ENCODE measurements at regions not wholly inside any gene's neighbourhood (a gene's known extent, or its start where the extent isn't known, plus 50 kb on each side); places are given as distances from the start of the nearest gene placed in this dataset.
A peak's percentile ranks its signal among the peaks of the same experiment; 100 is the strongest.

GRCh38 chr10:60459701-60460457 is 70.2 kb upstream of the ANK3 start:
- POLR2A ChIA-PET = no interaction called here
- peaks cover 0 to 7% (median 2%) of the 10 kb centered on the region in 4 experiments for H3K4me1 ChIP-seq (ENCODE audit: control extremely low read depth in 1 of 4, control insufficient read depth in 4 of 4, insufficient read depth in 4 of 4, low read length in 3 of 4)
- peak in 2 of 3 donors; percentile 50 to 61 for DNase-seq
- CTCF ChIA-PET = interaction anchor here (0.9 kb wide), 1 partner anchor 19 kb away, joined by 4 read pairs; no protein-coding TSS in a partner anchor
- H3K27me3 ChIP-seq (replicated peaks in 2 of 5; ENCODE audit: control insufficient read depth in 4 of 5, insufficient read depth in 5 of 5, low read length in 4 of 5) = no peaks in the 10 kb centered on the region
- no peak overlapping the region for H3K4me3 ChIP-seq (ENCODE audit: control insufficient read depth in 1 of 7, extremely low read depth in 1 of 7, insufficient read depth in 4 of 7, low read depth in 2 of 7, low read length in 6 of 7)
- 36% methylated on average over 3 of the region's 4 CpGs for WGBS (ENCODE audit: insufficient coverage)
- H3K36me3 ChIP-seq (ENCODE audit: control insufficient read depth in 4 of 4, insufficient read depth in 4 of 4, low read length in 3 of 4) = no peaks in the 10 kb centered on the region
- H3K27ac ChIP-seq (ENCODE audit: insufficient read depth in 1 of 2, low read depth in 1 of 2, low read length in 2 of 2, poor library complexity in 1 of 2, severe bottlenecking in 2 of 2) = no peak overlapping the region
- H3K9me3 ChIP-seq (ENCODE audit: control extremely low read depth in 1 of 5, control insufficient read depth in 4 of 5, insufficient read depth in 2 of 5, low read depth in 1 of 5, low read length in 4 of 5) = no peaks in the 10 kb centered on the region

GRCh38 chr10:60456053-60456452 is 66.4 kb upstream of the ANK3 start:
- CTCF ChIA-PET = no interaction called here
- no peaks in the 10 kb centered on the region for H3K9me3 ChIP-seq (ENCODE audit: control extremely low read depth in 1 of 5, control insufficient read depth in 4 of 5, insufficient read depth in 2 of 5, low read depth in 1 of 5, low read length in 4 of 5)
- POLR2A ChIA-PET = no interaction called here
- peaks cover 0 to 7% (median 0%) of the 10 kb centered on the region in 4 experiments for H3K4me1 ChIP-seq (ENCODE audit: control extremely low read depth in 1 of 4, control insufficient read depth in 4 of 4, insufficient read depth in 4 of 4, low read length in 3 of 4)
- no peaks in the 10 kb centered on the region for H3K27me3 ChIP-seq (replicated peaks in 2 of 5; ENCODE audit: control insufficient read depth in 4 of 5, insufficient read depth in 5 of 5, low read length in 4 of 5)
- H3K4me3 ChIP-seq (ENCODE audit: control insufficient read depth in 1 of 7, extremely low read depth in 1 of 7, insufficient read depth in 4 of 7, low read depth in 2 of 7, low read length in 6 of 7) = no peak overlapping the region
- H3K36me3 ChIP-seq (ENCODE audit: control insufficient read depth in 4 of 4, insufficient read depth in 4 of 4, low read length in 3 of 4) = no peaks in the 10 kb centered on the region
- 97% methylated on average over 4 of the region's 4 CpGs for WGBS (ENCODE audit: insufficient coverage)
- no peak for DNase-seq
- no peak overlapping the region for H3K27ac ChIP-seq (ENCODE audit: insufficient read depth in 1 of 2, low read depth in 1 of 2, low read length in 2 of 2, poor library complexity in 1 of 2, severe bottlenecking in 2 of 2)

GRCh38 chr10:60454336-60454735 is 64.7 kb upstream of the ANK3 start:
- no peak overlapping the region for H3K4me3 ChIP-seq (ENCODE audit: control insufficient read depth in 1 of 7, extremely low read depth in 1 of 7, insufficient read depth in 4 of 7, low read depth in 2 of 7, low read length in 6 of 7)
- CTCF ChIA-PET = no interaction called here
- no peaks in the 10 kb centered on the region for H3K27me3 ChIP-seq (replicated peaks in 2 of 5; ENCODE audit: control insufficient read depth in 4 of 5, insufficient read depth in 5 of 5, low read length in 4 of 5)
- no peak for DNase-seq
- POLR2A ChIA-PET = no interaction called here
- H3K36me3 ChIP-seq (ENCODE audit: control insufficient read depth in 4 of 4, insufficient read depth in 4 of 4, low read length in 3 of 4) = no peaks in the 10 kb centered on the region
- no peak overlapping the region for H3K27ac ChIP-seq (ENCODE audit: insufficient read depth in 1 of 2, low read depth in 1 of 2, low read length in 2 of 2, poor library complexity in 1 of 2, severe bottlenecking in 2 of 2)
- H3K4me1 ChIP-seq (ENCODE audit: control extremely low read depth in 1 of 4, control insufficient read depth in 4 of 4, insufficient read depth in 4 of 4, low read length in 3 of 4) = no peaks in the 10 kb centered on the region
- no peaks in the 10 kb centered on the region for H3K9me3 ChIP-seq (ENCODE audit: control extremely low read depth in 1 of 5, control insufficient read depth in 4 of 5, insufficient read depth in 2 of 5, low read depth in 1 of 5, low read length in 4 of 5)
- 44% methylated on average over 2 of the region's 3 CpGs for WGBS (ENCODE audit: insufficient coverage)

- ChIA-PET CTCF (interaction anchor here (1.4 to 1.5 kb wide), 2 partner anchors 10 to 13 kb away, joined by 3 to 5 read pairs; no protein-coding TSS in a partner anchor), POLR2A (no interaction called here)
- Histone ChIP-seq H3K4me3 (ENCODE audit: control insufficient read depth in 1 of 7, extremely low read depth in 1 of 7, insufficient read depth in 4 of 7, low read depth in 2 of 7, low read length in 6 of 7) (no peak overlapping the region), H3K27ac (ENCODE audit: insufficient read depth in 1 of 2, low read depth in 1 of 2, low read length in 2 of 2, poor library complexity in 1 of 2, severe bottlenecking in 2 of 2) (no peak overlapping the region), H3K36me3 (ENCODE audit: control insufficient read depth in 4 of 4, insufficient read depth in 4 of 4, low read length in 3 of 4) (no peaks in the 10 kb centered on the region), H3K4me1 (ENCODE audit: control extremely low read depth in 1 of 4, control insufficient read depth in 4 of 4, insufficient read depth in 4 of 4, low read length in 3 of 4) (no peaks in the 10 kb centered on the region), H3K9me3 (ENCODE audit: control extremely low read depth in 1 of 5, control insufficient read depth in 4 of 5, insufficient read depth in 2 of 5, low read depth in 1 of 5, low read length in 4 of 5) (no peaks in the 10 kb centered on the region), H3K27me3 (replicated peaks in 2 of 5; ENCODE audit: control insufficient read depth in 4 of 5, insufficient read depth in 5 of 5, low read length in 4 of 5) (no peaks in the 10 kb centered on the region)
- 95% methylated on average over 2 of the region's 2 CpGs for WGBS (ENCODE audit: insufficient coverage)
- DNase-seq = no peak
These were observed 63.4 kb upstream of the ANK3 start for GRCh38 chr10:60453036-60453435.

- DNase-seq = no peak
- CTCF ChIA-PET = interaction anchor here (0.6 kb wide), 1 partner anchor 201 kb away, joined by 3 read pairs; no protein-coding TSS in a partner anchor
- Histone ChIP-seq H3K27ac (ENCODE audit: insufficient read depth in 1 of 2, low read depth in 1 of 2, low read length in 2 of 2, poor library complexity in 1 of 2, severe bottlenecking in 2 of 2) (no peak overlapping the region), H3K27me3 (replicated peaks in 2 of 5; ENCODE audit: control insufficient read depth in 4 of 5, insufficient read depth in 5 of 5, low read length in 4 of 5) (no peaks in the 10 kb centered on the region), H3K4me1 (ENCODE audit: control extremely low read depth in 1 of 4, control insufficient read depth in 4 of 4, insufficient read depth in 4 of 4, low read length in 3 of 4) (peaks cover 0 to 9% (median 5%) of the 10 kb centered on the region in 4 experiments), H3K36me3 (ENCODE audit: control insufficient read depth in 4 of 4, insufficient read depth in 4 of 4, low read length in 3 of 4) (no peaks in the 10 kb centered on the region), H3K9me3 (ENCODE audit: control extremely low read depth in 1 of 5, control insufficient read depth in 4 of 5, insufficient read depth in 2 of 5, low read depth in 1 of 5, low read length in 4 of 5) (no peaks in the 10 kb centered on the region), H3K4me3 (ENCODE audit: control insufficient read depth in 1 of 7, extremely low read depth in 1 of 7, insufficient read depth in 4 of 7, low read depth in 2 of 7, low read length in 6 of 7) (no peak overlapping the region)
- WGBS (ENCODE audit: insufficient coverage) = 100% methylated on average over 2 of the region's 4 CpGs
- POLR2A ChIA-PET = no interaction called here
These were observed 60.6 kb upstream of the ANK3 start for GRCh38 chr10:60450291-60450690.

GRCh38 chr10:60448246-60448645 is 58.6 kb upstream of the ANK3 start:
- WGBS (ENCODE audit: insufficient coverage) = 100% methylated on average over 2 of the region's 3 CpGs
- Histone ChIP-seq H3K36me3 (ENCODE audit: control insufficient read depth in 4 of 4, insufficient read depth in 4 of 4, low read length in 3 of 4) (no peaks in the 10 kb centered on the region), H3K27me3 (replicated peaks in 2 of 5; ENCODE audit: control insufficient read depth in 4 of 5, insufficient read depth in 5 of 5, low read length in 4 of 5) (no peaks in the 10 kb centered on the region), H3K4me3 (ENCODE audit: control insufficient read depth in 1 of 7, extremely low read depth in 1 of 7, insufficient read depth in 4 of 7, low read depth in 2 of 7, low read length in 6 of 7) (no peak overlapping the region), H3K9me3 (ENCODE audit: control extremely low read depth in 1 of 5, control insufficient read depth in 4 of 5, insufficient read depth in 2 of 5, low read depth in 1 of 5, low read length in 4 of 5) (no peaks in the 10 kb centered on the region), H3K4me1 (ENCODE audit: control extremely low read depth in 1 of 4, control insufficient read depth in 4 of 4, insufficient read depth in 4 of 4, low read length in 3 of 4) (peaks cover 0 to 9% (median 5%) of the 10 kb centered on the region in 4 experiments), H3K27ac (ENCODE audit: insufficient read depth in 1 of 2, low read depth in 1 of 2, low read length in 2 of 2, poor library complexity in 1 of 2, severe bottlenecking in 2 of 2) (no peak overlapping the region)
- DNase-seq = no peak
- CTCF ChIA-PET = no interaction called here
- POLR2A ChIA-PET = no interaction called here

GRCh38 chr10:60446851-60447250 is 57.2 kb upstream of the ANK3 start:
- 0% methylated on average over 2 of the region's 3 CpGs for WGBS (ENCODE audit: insufficient coverage)
- Histone ChIP-seq H3K36me3 (ENCODE audit: control insufficient read depth in 4 of 4, insufficient read depth in 4 of 4, low read length in 3 of 4) (no peaks in the 10 kb centered on the region), H3K27me3 (replicated peaks in 2 of 5; ENCODE audit: control insufficient read depth in 4 of 5, insufficient read depth in 5 of 5, low read length in 4 of 5) (no peaks in the 10 kb centered on the region), H3K9me3 (ENCODE audit: control extremely low read depth in 1 of 5, control insufficient read depth in 4 of 5, insufficient read depth in 2 of 5, low read depth in 1 of 5, low read length in 4 of 5) (no peaks in the 10 kb centered on the region), H3K4me1 (ENCODE audit: control extremely low read depth in 1 of 4, control insufficient read depth in 4 of 4, insufficient read depth in 4 of 4, low read length in 3 of 4) (peaks cover 0 to 9% (median 5%) of the 10 kb centered on the region in 4 experiments), H3K4me3 (ENCODE audit: control insufficient read depth in 1 of 7, extremely low read depth in 1 of 7, insufficient read depth in 4 of 7, low read depth in 2 of 7, low read length in 6 of 7) (peak overlapping the region in 2 of 7 experiments; percentile 34 to 52), H3K27ac (ENCODE audit: insufficient read depth in 1 of 2, low read depth in 1 of 2, low read length in 2 of 2, poor library complexity in 1 of 2, severe bottlenecking in 2 of 2) (no peak overlapping the region)
- CTCF ChIA-PET = interaction anchor here (0.8 to 7.6 kb wide), 4 partner anchors 19 to 348 kb away, joined by 3 to 145 read pairs (median 4); no protein-coding TSS in a partner anchor
- DNase-seq = peak; percentile 8 to 60 (median 41)
- POLR2A ChIA-PET = interaction anchor here (0.7 kb wide), 1 partner anchor 1592 kb away, joined by 4 read pairs; no protein-coding TSS in a partner anchor

Measured in common myeloid progenitor, CD34-positive (primary cell).